ENCODE measurements at regions not wholly inside any gene's neighbourhood (a gene's known extent, or its start where the extent isn't known, plus 50 kb on each side); places are given as distances from the start of the nearest gene placed in this dataset.

GRCh38 chr14:34234258-34234657 lies 227.8 kb downstream of the SPTSSA start:
- H3K4me1 ChIP-seq (ENCODE audit: control insufficient read depth in 1 of 2, insufficient read depth in 2 of 2, low read length in 2 of 2) = no peaks in the 10 kb centered on the region
- TF ChIP-seq FOSL1 (IDR thresholded peaks at IDR 0.05; ENCODE audit: low read depth) = no peak
- intact Hi-C loops (cut with micrococcal nuclease) = no loop called here
- POLR2A ChIA-PET = no interaction called here
- H3K4me3 ChIP-seq (replicated peaks in 1 of 2; ENCODE audit: low read depth in 1 of 2, low read length in 2 of 2) = no peak overlapping the region
- no peak overlapping the region for H3K9ac ChIP-seq (ENCODE audit: low read length)
- no TSS peak for BruUV-seq (replicated peaks)
- no peaks in the 10 kb centered on the region for H3K36me3 ChIP-seq (ENCODE audit: control insufficient read depth in 1 of 2, insufficient read depth in 2 of 2, low read length in 2 of 2)
- CTCF ChIA-PET = no interaction called here
- H3K27ac ChIP-seq (ENCODE audit: low read depth, low read length) = no peak overlapping the region
- H2AFZ ChIP-seq (ENCODE audit: low read depth, low read length, poor library complexity, severe bottlenecking) = no peak overlapping the region
- no peaks in the 10 kb centered on the region for H3K79me2 ChIP-seq (ENCODE audit: insufficient read depth, low read length)
- no peaks in the 10 kb centered on the region for H3K9me3 ChIP-seq (ENCODE audit: control insufficient read depth in 1 of 2, insufficient read depth in 1 of 2, low read depth in 1 of 2, low read length in 2 of 2)
- no peaks in the 10 kb centered on the region for H3K9me2 ChIP-seq (ENCODE audit: insufficient read depth)
- no peak overlapping the region for H3K4me2 ChIP-seq (ENCODE audit: low read length)
- ATAC-seq (no peak), DNase-seq (ENCODE audit: low read depth, low spot score) (no peak)
- H4K20me1 ChIP-seq (ENCODE audit: insufficient read depth) = no peaks in the 10 kb centered on the region
- RAD21 ChIA-PET (ENCODE audit: low non-redundant PET in 1 of 2, low total read pairs in 2 of 2, uncharacterized antibody in 2 of 2, unreplicated experiment in 2 of 2) = no interaction called here
- no peaks in the 10 kb centered on the region for H3K27me3 ChIP-seq (ENCODE audit: insufficient read depth, low read length)

- DNase-seq (ENCODE audit: low read depth, low spot score) (no peak), ATAC-seq (no peak)
- intact Hi-C loops (cut with micrococcal nuclease) = no loop called here
- Histone ChIP-seq H3K9me3 (ENCODE audit: control insufficient read depth in 1 of 2, insufficient read depth in 1 of 2, low read depth in 1 of 2, low read length in 2 of 2) (no peaks in the 10 kb centered on the region), H3K36me3 (ENCODE audit: control insufficient read depth in 1 of 2, insufficient read depth in 2 of 2, low read length in 2 of 2) (no peaks in the 10 kb centered on the region), H3K4me3 (replicated peaks in 1 of 2; ENCODE audit: low read depth in 1 of 2, low read length in 2 of 2) (no peak overlapping the region), H3K79me2 (ENCODE audit: insufficient read depth, low read length) (no peaks in the 10 kb centered on the region), H2AFZ (ENCODE audit: low read depth, low read length, poor library complexity, severe bottlenecking) (no peak overlapping the region), H4K20me1 (ENCODE audit: insufficient read depth) (no peaks in the 10 kb centered on the region), H3K9ac (ENCODE audit: low read length) (no peak overlapping the region), H3K4me2 (ENCODE audit: low read length) (no peak overlapping the region), H3K4me1 (ENCODE audit: control insufficient read depth in 1 of 2, insufficient read depth in 2 of 2, low read length in 2 of 2) (no peaks in the 10 kb centered on the region), H3K27me3 (ENCODE audit: insufficient read depth, low read length) (no peaks in the 10 kb centered on the region), H3K9me2 (ENCODE audit: insufficient read depth) (no peaks in the 10 kb centered on the region), H3K27ac (ENCODE audit: low read depth, low read length) (no peak overlapping the region)
- ChIA-PET POLR2A (no interaction called here), CTCF (no interaction called here), RAD21 (ENCODE audit: low non-redundant PET in 1 of 2, low total read pairs in 2 of 2, uncharacterized antibody in 2 of 2, unreplicated experiment in 2 of 2) (no interaction called here)
- TF ChIP-seq RAD21 (IDR thresholded peaks at IDR 0.05; ENCODE audit: low read depth) = no peak
- TF ChIP-seq JUND (IDR thresholded peaks at IDR 0.05) = no peak
- no peak for TF ChIP-seq ELF1 (IDR thresholded peaks at IDR 0.05; ENCODE audit: borderline replicate concordance, low read depth)
- TF ChIP-seq SRF (IDR thresholded peaks at IDR 0.05; ENCODE audit: low read depth) = no peak
- TF ChIP-seq CBX3 (IDR thresholded peaks at IDR 0.05; ENCODE audit: low read depth) = no peak
- TF ChIP-seq ZBTB33 (IDR thresholded peaks at IDR 0.05; ENCODE audit: extremely low read depth, insufficient replicate concordance, low read length) = no peak
- BruUV-seq (replicated peaks) = no TSS peak
Observed at GRCh38 chr14:34233619-34234018, 228.4 kb downstream of the SPTSSA start.

Data from HCT116 (cell line).